ENCODE measurements at regions not wholly inside any gene's neighbourhood (a gene's known extent, or its start where the extent isn't known, plus 50 kb on each side); places are given as distances from the start of the nearest gene placed in this dataset.
"Not testable (repeated sequence)": the region's sequence is repeated elsewhere in the genome, so short reads cannot be mapped to it uniquely, and the experiment has no call there.

DNA sequence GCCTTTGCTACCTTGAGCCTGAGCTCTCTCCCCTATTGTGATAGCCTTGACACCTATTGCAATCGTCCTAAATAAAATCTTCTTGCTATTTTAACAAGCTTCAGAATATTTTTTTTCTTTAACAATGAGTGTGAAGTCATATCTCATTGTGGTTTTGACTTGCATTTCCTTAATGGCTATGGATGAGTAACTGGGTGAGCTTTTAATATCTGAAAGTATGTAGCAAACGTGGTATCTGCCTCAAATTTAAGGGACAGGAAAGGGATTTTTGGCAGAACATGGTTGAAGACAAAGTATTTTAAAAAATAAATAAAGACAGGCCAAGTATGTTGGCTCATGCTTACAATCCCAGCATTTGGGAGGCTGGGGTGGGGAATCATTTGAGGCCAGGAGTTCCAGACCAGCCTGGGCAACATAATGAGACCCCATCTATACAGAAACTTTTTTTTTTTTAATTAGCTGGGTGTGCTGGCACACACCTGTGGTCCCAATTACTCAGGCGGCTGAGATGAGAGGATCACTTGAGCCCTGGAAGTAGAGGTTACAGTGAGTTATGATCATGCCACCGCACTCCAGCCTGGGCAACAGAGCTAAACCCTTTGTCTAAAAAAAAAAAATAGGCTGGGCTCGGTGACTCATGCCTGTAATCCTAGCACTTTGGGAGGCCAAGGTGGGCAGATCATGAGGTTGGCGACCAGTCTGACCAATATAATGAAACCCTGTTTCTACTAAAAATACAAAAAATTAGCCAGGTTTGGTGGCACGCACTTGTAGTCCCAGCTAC, 319.3 kb upstream of the NRP1 start:
- Histone ChIP-seq H3K27me3 (ENCODE audit: control insufficient read depth in 2 of 2, insufficient read depth in 2 of 2, low read length in 2 of 2) (no peaks in the 10 kb centered on the region), H3K9ac (ENCODE audit: insufficient read depth, low read length, poor library complexity, severe bottlenecking) (no peak overlapping the region), H3K79me2 (ENCODE audit: insufficient read depth, low read length) (no peaks in the 10 kb centered on the region), H3K4me2 (replicated peaks; ENCODE audit: extremely low read depth, low read length, poor library complexity, severe bottlenecking) (peak overlapping the region; percentile 24), H4K20me1 (ENCODE audit: insufficient read depth, low read length) (no peaks in the 10 kb centered on the region), H3K4me1 (ENCODE audit: control insufficient read depth in 1 of 2, insufficient read depth in 2 of 2, low read length in 2 of 2) (peaks cover 56 to 58% of the 10 kb centered on the region in 2 donors), H3K9me3 (replicated peaks in 1 of 2; ENCODE audit: control insufficient read depth in 1 of 2, insufficient read depth in 1 of 2, low read length in 2 of 2) (no peaks in the 10 kb centered on the region), H2AFZ (ENCODE audit: insufficient read depth, low read depth, low read length, poor library complexity, severe bottlenecking) (no peak overlapping the region), H3K36me3 (replicated peaks in 1 of 2; ENCODE audit: control insufficient read depth in 1 of 2, insufficient read depth in 2 of 2, low read length in 2 of 2) (no peaks in the 10 kb centered on the region), H3K4me3 (replicated peaks in 1 of 3; ENCODE audit: low read depth in 2 of 3, low read length in 3 of 3) (no peak overlapping the region), H3K27ac (ENCODE audit: low read depth in 1 of 2, low read length in 2 of 2) (no peak overlapping the region)
- DNase-seq = peak in 2 of 3 donors; percentile 31 to 33
- H3K4me1 Mint-ChIP-seq = peaks cover 53% of the 10 kb centered on the region
- peaks cover 6 to 9% of the 10 kb centered on the region in 2 donors for H3K36me3 Mint-ChIP-seq
- 80% methylated on average over 2 of the region's 7 CpGs for WGBS (ENCODE audit: insufficient coverage)
- H3K4me3 Mint-ChIP-seq = no peak overlapping the region
- peaks cover 6 to 21% (median 13%) of the 10 kb centered on the region in 7 donors for H3K9me3 Mint-ChIP-seq
- intact Hi-C loops (cut with micrococcal nuclease) = no loop called here
- peak overlapping the region in 4 of 7 donors; percentile 46 to 74 (median 57) for H3K27ac Mint-ChIP-seq
- peaks cover 0 to 2% (median 2%) of the 10 kb centered on the region in 3 donors for H3K27me3 Mint-ChIP-seq (ENCODE audit: low read depth in 3 of 3)
- TF ChIP-seq, protein P1, sequence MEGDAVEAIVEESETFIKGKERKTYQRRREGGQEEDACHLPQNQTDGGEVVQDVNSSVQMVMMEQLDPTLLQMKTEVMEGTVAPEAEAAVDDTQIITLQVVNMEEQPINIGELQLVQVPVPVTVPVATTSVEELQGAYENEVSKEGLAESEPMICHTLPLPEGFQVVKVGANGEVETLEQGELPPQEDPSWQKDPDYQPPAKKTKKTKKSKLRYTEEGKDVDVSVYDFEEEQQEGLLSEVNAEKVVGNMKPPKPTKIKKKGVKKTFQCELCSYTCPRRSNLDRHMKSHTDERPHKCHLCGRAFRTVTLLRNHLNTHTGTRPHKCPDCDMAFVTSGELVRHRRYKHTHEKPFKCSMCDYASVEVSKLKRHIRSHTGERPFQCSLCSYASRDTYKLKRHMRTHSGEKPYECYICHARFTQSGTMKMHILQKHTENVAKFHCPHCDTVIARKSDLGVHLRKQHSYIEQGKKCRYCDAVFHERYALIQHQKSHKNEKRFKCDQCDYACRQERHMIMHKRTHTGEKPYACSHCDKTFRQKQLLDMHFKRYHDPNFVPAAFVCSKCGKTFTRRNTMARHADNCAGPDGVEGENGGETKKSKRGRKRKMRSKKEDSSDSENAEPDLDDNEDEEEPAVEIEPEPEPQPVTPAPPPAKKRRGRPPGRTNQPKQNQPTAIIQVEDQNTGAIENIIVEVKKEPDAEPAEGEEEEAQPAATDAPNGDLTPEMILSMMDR (IDR thresholded peaks at IDR 0.05) = no peak

DNA sequence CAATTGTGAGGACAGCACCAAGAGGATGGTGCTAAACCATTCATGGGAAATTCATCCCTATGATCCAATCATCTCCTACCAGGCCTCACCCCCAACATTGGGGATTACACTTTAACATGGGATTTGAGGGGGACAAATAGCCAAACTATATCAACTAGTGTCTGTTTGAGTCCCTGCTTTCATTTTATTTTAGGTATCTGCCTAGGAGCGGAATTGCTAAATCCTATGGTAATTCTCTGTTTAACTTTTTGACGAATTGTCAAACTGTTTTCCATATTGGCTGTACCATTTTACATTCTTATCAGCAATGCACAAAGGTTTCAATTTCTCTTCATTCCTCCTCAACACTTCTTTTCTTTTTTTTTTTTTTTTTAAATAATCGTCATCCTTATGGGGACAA, 318.4 kb upstream of the NRP1 start:
- Histone ChIP-seq H3K27ac (ENCODE audit: low read depth in 1 of 2, low read length in 2 of 2) (no peak overlapping the region), H3K79me2 (ENCODE audit: insufficient read depth, low read length) (no peaks in the 10 kb centered on the region), H3K9me3 (replicated peaks in 1 of 2; ENCODE audit: control insufficient read depth in 1 of 2, insufficient read depth in 1 of 2, low read length in 2 of 2) (peaks cover 0 to 4% of the 10 kb centered on the region in 2 donors), H3K4me1 (ENCODE audit: control insufficient read depth in 1 of 2, insufficient read depth in 2 of 2, low read length in 2 of 2) (peaks cover 64% of the 10 kb centered on the region in 2 donors), H3K27me3 (ENCODE audit: control insufficient read depth in 2 of 2, insufficient read depth in 2 of 2, low read length in 2 of 2) (no peaks in the 10 kb centered on the region), H3K9ac (ENCODE audit: insufficient read depth, low read length, poor library complexity, severe bottlenecking) (no peak overlapping the region), H3K4me2 (replicated peaks; ENCODE audit: extremely low read depth, low read length, poor library complexity, severe bottlenecking) (no peak overlapping the region), H3K4me3 (replicated peaks in 1 of 3; ENCODE audit: low read depth in 2 of 3, low read length in 3 of 3) (no peak overlapping the region), H4K20me1 (ENCODE audit: insufficient read depth, low read length) (no peaks in the 10 kb centered on the region), H2AFZ (ENCODE audit: insufficient read depth, low read depth, low read length, poor library complexity, severe bottlenecking) (no peak overlapping the region), H3K36me3 (replicated peaks in 1 of 2; ENCODE audit: control insufficient read depth in 1 of 2, insufficient read depth in 2 of 2, low read length in 2 of 2) (no peaks in the 10 kb centered on the region)
- peaks cover 60% of the 10 kb centered on the region for H3K4me1 Mint-ChIP-seq
- no peak overlapping the region for H3K4me3 Mint-ChIP-seq
- H3K27ac Mint-ChIP-seq = peak overlapping the region in 1 of 7 donors; percentile 64
- H3K27me3 Mint-ChIP-seq (ENCODE audit: low read depth in 3 of 3) = peaks cover 0 to 2% (median 2%) of the 10 kb centered on the region in 3 donors
- H3K36me3 Mint-ChIP-seq = peaks cover 6 to 9% of the 10 kb centered on the region in 2 donors
- peaks cover 7 to 24% (median 17%) of the 10 kb centered on the region in 7 donors for H3K9me3 Mint-ChIP-seq
- intact Hi-C loops (cut with micrococcal nuclease) = no loop called here
- no peak for DNase-seq
- no CpG with 5 or more reads among the region's 3 CpGs for WGBS (ENCODE audit: insufficient coverage)
- TF ChIP-seq, protein P1 (IDR thresholded peaks at IDR 0.05) = no peak

DNA sequence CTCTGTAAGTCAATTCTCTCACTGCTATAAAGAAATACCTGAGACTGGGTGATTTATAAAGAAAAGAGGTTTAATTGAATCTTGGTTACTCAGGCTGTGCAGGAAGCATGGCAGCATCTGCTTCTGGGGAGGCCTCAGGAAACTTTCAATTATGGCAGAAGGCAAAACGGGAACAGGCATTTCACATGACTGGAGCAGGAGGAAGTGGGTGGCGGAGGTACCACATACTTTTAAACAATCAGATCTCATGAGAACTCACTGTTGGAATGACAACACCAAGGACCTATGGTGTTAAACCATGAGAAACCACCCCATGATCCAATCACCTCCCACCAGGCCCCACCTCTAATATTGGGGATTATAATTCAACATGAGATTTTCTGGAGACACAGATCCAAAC, 315.7 kb upstream of the NRP1 start:
- H3K27ac Mint-ChIP-seq = peak overlapping the region; percentile 53 to 87 (median 72)
- H3K9ac ChIP-seq (ENCODE audit: insufficient read depth, low read length, poor library complexity, severe bottlenecking); H3K4me2 ChIP-seq (replicated peaks; ENCODE audit: extremely low read depth, low read length, poor library complexity, severe bottlenecking); H2AFZ ChIP-seq (ENCODE audit: insufficient read depth, low read depth, low read length, poor library complexity, severe bottlenecking); H3K9me3 ChIP-seq (replicated peaks in 1 of 2; ENCODE audit: control insufficient read depth in 1 of 2, insufficient read depth in 1 of 2, low read length in 2 of 2); H3K27me3 ChIP-seq (ENCODE audit: control insufficient read depth in 2 of 2, insufficient read depth in 2 of 2, low read length in 2 of 2); H3K36me3 Mint-ChIP-seq; H3K4me3 Mint-ChIP-seq; H3K36me3 ChIP-seq (replicated peaks in 1 of 2; ENCODE audit: control insufficient read depth in 1 of 2, insufficient read depth in 2 of 2, low read length in 2 of 2); H3K27me3 Mint-ChIP-seq (ENCODE audit: low read depth in 3 of 3); intact Hi-C loops (cut with micrococcal nuclease); H4K20me1 ChIP-seq (ENCODE audit: insufficient read depth, low read length); H3K79me2 ChIP-seq (ENCODE audit: insufficient read depth, low read length): not testable (repeated sequence)
- WGBS (ENCODE audit: insufficient coverage) = no CpG with 5 or more reads among the region's 2 CpGs
- peaks cover 53% of the 10 kb centered on the region for H3K4me1 Mint-ChIP-seq
- Histone ChIP-seq H3K27ac (ENCODE audit: low read depth in 1 of 2, low read length in 2 of 2) (peak overlapping the region in 1 of 2 donors; percentile 68), H3K4me1 (ENCODE audit: control insufficient read depth in 1 of 2, insufficient read depth in 2 of 2, low read length in 2 of 2) (peaks cover 58 to 63% of the 10 kb centered on the region in 2 donors), H3K4me3 (replicated peaks in 1 of 3; ENCODE audit: low read depth in 2 of 3, low read length in 3 of 3) (peak overlapping the region in 1 of 3 experiments; percentile 13)
- peak; percentile 50 to 63 (median 62) for DNase-seq
- peaks cover 5 to 24% (median 17%) of the 10 kb centered on the region in 7 donors for H3K9me3 Mint-ChIP-seq

Measured in CD14-positive monocyte (primary cell).